OCI-LY3 (cell line): ENCODE measurements at regions not wholly inside any gene's neighbourhood (a gene's known extent, or its start where the extent isn't known, plus 50 kb on each side); places are given as distances from the start of the nearest gene placed in this dataset.

Experiments used
- H2AFZ ChIP-seq: fragments of 200-600, 300-600 bp; shearing (Covaris generic); 2 replicates; pipeline ENCODE4 v1.6.0; 2014; ENCODE audit warnings: antibody characterized with exemption, low read depth, low read length
- H3K27ac ChIP-seq: fragments of 200-600, 300-600 bp; sonication (generic); 2 replicates; pipeline ENCODE4 v1.5.1; 2014; ENCODE audit warnings: mild to moderate bottlenecking, low read length, moderate library complexity, mixed read lengths
- H3K27me3 ChIP-seq: fragments of 200-600, 300-600 bp; sonication (generic); 2 replicates; pipeline ENCODE4 v1.6.1; 2014; ENCODE audit warnings: low read depth, low read length, mixed read lengths
- H3K36me3 ChIP-seq: fragments of 200-600, 300-600 bp; sonication (generic); replicated peaks from 2 replicates; pipeline ENCODE3; 2014; ENCODE audit warnings: low read depth, low read length, mixed read lengths
- H3K4me1 ChIP-seq: fragments of 300-600, 200-600 bp; sonication (generic); 2 replicates; pipeline ENCODE4 v1.6.1; 2014; ENCODE audit warnings: low read length, mixed read lengths
- H3K4me2 ChIP-seq: fragments of 200-600, 300-600 bp; sonication (generic); 2 replicates; pipeline ENCODE4 v1.6.1; 2014; ENCODE audit warnings: low read length, mixed read lengths
- H3K4me3 ChIP-seq: fragments of 300-600, 200-600 bp; sonication (generic); 2 replicates; pipeline ENCODE4 v1.5.1; 2014; ENCODE audit warnings: antibody characterized with exemption, mild to moderate bottlenecking, low read length, moderate library complexity
- H3K79me2 ChIP-seq: fragments of 300-600, 200-600 bp; shearing (Covaris generic); 2 replicates; pipeline ENCODE4 v1.6.1; 2014; ENCODE audit warnings: mild to moderate bottlenecking, low read length, mixed read lengths
- H3K9ac ChIP-seq: fragments of 300-600, 200-600 bp; shearing (Covaris generic); 2 replicates; pipeline ENCODE4 v1.6.0; 2014; ENCODE audit warnings: mild to moderate bottlenecking, low read length, moderate library complexity
- H3K9me3 ChIP-seq: fragments of 200-600, 300-600 bp; shearing (Covaris generic); 2 replicates; pipeline ENCODE4 v1.6.1; 2014; ENCODE audit warnings: low read length, mixed read lengths; ENCODE audit not compliant: insufficient read depth
- H4K20me1 ChIP-seq: fragments of 200-600, 300-600 bp; sonication (generic); 2 replicates; pipeline ENCODE4 v1.6.1; 2016; ENCODE audit warnings: low read length, mixed read lengths; ENCODE audit not compliant: insufficient read depth
- EZH2phosphoT487 ChIP-seq: fragments of 200-600 bp; shearing (Covaris generic); IDR thresholded peaks from 2 replicates; pipeline ENCODE4 v1.6.1; 2018; ENCODE audit warnings: antibody characterized with exemption, mixed run types, low read depth
- TF ChIP-seq, protein P1 (sequence below): fragments of 200-600, 300-600 bp; sonication (generic); IDR thresholded peaks from 2 replicates; pipeline ENCODE4 v1.5.1; 2014; ENCODE audit warnings: antibody characterized with exemption, low read length, low read depth

DNA sequence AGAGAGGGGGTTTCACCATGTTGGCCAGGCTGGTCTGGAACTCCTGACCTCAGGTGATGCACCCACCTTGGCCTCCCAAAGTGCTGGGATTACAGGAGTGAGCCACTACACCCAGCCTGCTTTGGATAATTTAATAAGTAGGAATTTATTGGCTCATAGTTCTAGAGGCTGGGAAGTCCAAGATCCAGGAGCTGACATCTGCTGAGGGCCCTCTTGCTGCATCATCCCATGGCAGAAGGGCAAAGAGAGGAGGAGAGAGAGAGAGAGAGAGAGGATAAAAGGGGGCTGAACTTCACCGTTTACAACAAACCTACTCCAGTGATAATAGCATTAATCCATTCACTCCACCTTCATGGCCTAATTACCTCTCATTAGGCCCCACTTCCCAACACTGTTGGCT lies 62.0 kb upstream of the HES1 start:
- Histone ChIP-seq H3K9me3 (0 out of 2 replicates have a peak, but pooled peaks cover 4% of the 10 kb centered on the region), H3K9ac (no peak overlapping the region)

DNA sequence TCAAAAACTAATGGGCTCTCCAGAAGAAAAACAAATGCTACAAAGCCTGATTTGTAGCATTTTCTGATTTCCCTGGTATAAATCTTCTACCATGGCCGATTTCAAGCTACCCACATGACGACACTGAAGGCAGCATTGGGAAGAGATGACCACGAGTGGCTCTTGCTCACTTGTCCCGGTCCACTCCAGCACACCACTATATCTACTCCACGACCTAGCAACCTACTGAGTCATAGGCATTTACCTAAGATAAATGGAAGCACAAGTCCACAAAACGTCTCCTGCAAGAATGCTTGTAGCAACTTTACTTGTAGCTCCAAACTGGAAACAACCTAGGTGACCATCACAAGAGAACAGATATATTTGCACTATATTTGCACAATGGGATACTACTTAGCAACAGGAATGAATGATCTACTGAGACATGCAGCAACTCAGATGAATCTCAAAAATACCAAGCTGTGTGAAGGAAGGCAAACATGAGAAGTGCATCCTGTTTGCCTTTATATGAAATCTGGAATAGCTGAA lies 60.8 kb upstream of the HES1 start:
- no peak overlapping the region for H3K9ac ChIP-seq
- no peaks in the 10 kb centered on the region for H4K20me1 ChIP-seq
- H3K36me3 ChIP-seq: no peaks in the 10 kb centered on the region
- TF ChIP-seq EZH2phosphoT487: no peak
- TF ChIP-seq, protein P1, sequence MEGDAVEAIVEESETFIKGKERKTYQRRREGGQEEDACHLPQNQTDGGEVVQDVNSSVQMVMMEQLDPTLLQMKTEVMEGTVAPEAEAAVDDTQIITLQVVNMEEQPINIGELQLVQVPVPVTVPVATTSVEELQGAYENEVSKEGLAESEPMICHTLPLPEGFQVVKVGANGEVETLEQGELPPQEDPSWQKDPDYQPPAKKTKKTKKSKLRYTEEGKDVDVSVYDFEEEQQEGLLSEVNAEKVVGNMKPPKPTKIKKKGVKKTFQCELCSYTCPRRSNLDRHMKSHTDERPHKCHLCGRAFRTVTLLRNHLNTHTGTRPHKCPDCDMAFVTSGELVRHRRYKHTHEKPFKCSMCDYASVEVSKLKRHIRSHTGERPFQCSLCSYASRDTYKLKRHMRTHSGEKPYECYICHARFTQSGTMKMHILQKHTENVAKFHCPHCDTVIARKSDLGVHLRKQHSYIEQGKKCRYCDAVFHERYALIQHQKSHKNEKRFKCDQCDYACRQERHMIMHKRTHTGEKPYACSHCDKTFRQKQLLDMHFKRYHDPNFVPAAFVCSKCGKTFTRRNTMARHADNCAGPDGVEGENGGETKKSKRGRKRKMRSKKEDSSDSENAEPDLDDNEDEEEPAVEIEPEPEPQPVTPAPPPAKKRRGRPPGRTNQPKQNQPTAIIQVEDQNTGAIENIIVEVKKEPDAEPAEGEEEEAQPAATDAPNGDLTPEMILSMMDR: no peak
- no peaks in the 10 kb centered on the region for H3K9me3 ChIP-seq
- H3K4me1 ChIP-seq: peaks cover 18% of the 10 kb centered on the region
- H3K27me3 ChIP-seq: peaks cover 73% of the 10 kb centered on the region
- H3K4me3 ChIP-seq: no peak overlapping the region
- no peak overlapping the region for H2AFZ ChIP-seq
- no peak overlapping the region for H3K27ac ChIP-seq
- H3K79me2 ChIP-seq: no peaks in the 10 kb centered on the region
- H3K4me2 ChIP-seq: no peak overlapping the region

More for the DNA sequence above, 62.0 kb upstream of the HES1 start:
- H3K4me3 ChIP-seq: no peak overlapping the region
- H3K36me3 ChIP-seq: peaks cover 7% of the 10 kb centered on the region
- no peak overlapping the region for H2AFZ ChIP-seq
- no peaks in the 10 kb centered on the region for H4K20me1 ChIP-seq
- TF ChIP-seq, protein P1: no peak
- no peak for TF ChIP-seq EZH2phosphoT487
- H3K27me3 ChIP-seq: peaks cover 70% of the 10 kb centered on the region
- H3K4me1 ChIP-seq: peaks cover 24% of the 10 kb centered on the region
- H3K4me2 ChIP-seq: no peak overlapping the region
- no peaks in the 10 kb centered on the region for H3K79me2 ChIP-seq
- no peak overlapping the region for H3K27ac ChIP-seq

DNA sequence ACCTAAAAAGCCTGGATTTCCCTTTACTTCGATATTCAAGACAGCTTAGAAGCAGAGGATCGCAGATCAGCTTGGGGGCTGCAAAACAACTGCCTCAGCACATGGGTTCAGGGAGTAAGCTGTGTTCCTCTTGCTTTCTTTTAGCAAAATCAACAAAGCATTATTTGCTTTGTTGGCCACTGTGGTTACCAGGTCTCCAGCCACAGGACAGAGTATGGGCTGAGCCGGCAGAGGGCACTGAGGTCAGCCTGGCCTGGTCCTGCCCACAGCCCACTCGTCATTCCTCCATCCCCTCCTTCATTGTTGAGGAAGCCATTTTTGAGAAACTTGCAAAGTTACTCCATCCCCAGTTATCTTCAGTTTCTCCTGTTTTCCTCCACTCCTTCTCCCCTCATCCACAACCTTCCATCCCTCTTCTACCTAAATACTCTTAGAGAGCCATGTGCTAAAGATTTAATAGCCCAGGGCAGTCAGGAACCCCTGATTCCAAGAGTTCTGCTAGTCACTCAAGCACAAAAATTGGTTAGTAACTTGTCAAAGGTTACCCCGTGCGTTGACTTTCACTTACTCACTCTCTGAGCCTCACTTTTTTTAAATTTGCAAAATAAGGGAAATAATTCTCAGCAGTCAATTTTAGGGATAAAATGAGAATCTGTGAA lies 60.0 kb upstream of the HES1 start:
- Histone ChIP-seq H2AFZ (no peak overlapping the region), H3K9me3 (no peaks in the 10 kb centered on the region), H3K27me3 (peaks cover 81% of the 10 kb centered on the region), H3K36me3 (no peaks in the 10 kb centered on the region), H3K9ac (no peak overlapping the region), H3K4me2 (no peak overlapping the region), H3K4me1 (peaks cover 13% of the 10 kb centered on the region), H3K79me2 (no peaks in the 10 kb centered on the region), H3K27ac (no peak overlapping the region), H3K4me3 (no peak overlapping the region), H4K20me1 (no peaks in the 10 kb centered on the region)
- TF ChIP-seq, protein P1: no peak
- no peak for TF ChIP-seq EZH2phosphoT487

DNA sequence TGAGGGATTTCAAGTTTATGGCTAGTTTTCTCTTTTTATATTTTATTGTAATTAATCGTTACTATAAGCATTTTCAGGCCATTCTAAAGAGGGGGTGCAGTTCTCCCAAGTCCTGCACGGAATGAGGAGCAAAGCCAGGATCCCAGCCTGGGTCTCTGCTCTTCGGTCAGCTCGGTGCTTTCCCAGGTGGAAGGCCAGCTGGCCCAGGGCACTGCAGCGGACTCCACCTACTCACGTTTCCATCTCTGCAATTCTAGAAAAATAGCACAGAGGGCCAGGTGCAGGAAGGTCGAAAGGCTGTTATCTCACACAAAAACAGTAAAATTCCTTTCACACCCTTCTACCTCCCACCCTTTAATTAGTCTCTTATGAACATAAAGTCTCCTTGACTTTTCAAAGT lies 59.5 kb upstream of the HES1 start:
- no peaks in the 10 kb centered on the region for H3K9me3 ChIP-seq
- H3K79me2 ChIP-seq: no peaks in the 10 kb centered on the region
- no peaks in the 10 kb centered on the region for H4K20me1 ChIP-seq
- no peak overlapping the region for H2AFZ ChIP-seq
- H3K4me3 ChIP-seq: no peak overlapping the region
- no peaks in the 10 kb centered on the region for H3K36me3 ChIP-seq
- peaks cover 10% of the 10 kb centered on the region for H3K4me1 ChIP-seq
- H3K4me2 ChIP-seq: no peak overlapping the region
- H3K9ac ChIP-seq: no peak overlapping the region
- TF ChIP-seq, protein P1: no peak
- no peak for TF ChIP-seq EZH2phosphoT487
- no peak overlapping the region for H3K27ac ChIP-seq
- peaks cover 86% of the 10 kb centered on the region for H3K27me3 ChIP-seq
